ENCODE measurements at regions not wholly inside any gene's neighbourhood (a gene's known extent, or its start where the extent isn't known, plus 50 kb on each side); places are given as distances from the start of the nearest gene placed in this dataset.

DNA sequence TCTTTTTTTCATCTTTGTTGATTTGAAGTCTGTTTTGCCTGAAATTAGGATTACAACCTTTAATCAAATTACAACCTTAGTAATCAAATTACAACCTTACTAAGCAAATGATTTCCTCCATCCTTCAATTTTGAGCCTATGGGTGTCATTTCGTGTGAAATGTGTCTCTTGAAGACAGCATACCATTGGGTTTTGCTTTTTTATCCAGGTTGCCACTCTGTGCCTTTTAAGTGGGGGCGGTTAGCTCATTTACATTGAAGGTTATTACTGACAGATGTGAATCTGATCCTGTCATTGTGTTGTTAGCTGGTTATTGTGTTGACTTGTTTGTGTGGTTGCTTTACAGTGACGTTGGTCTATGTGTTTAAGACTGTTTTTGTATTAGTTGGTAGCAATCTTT lies 74.8 kb upstream of the BCL9 start:
- no peak overlapping the region for H3K4me3 ChIP-seq (ENCODE audit: low read depth, low read length)
- TF ChIP-seq, protein P1, sequence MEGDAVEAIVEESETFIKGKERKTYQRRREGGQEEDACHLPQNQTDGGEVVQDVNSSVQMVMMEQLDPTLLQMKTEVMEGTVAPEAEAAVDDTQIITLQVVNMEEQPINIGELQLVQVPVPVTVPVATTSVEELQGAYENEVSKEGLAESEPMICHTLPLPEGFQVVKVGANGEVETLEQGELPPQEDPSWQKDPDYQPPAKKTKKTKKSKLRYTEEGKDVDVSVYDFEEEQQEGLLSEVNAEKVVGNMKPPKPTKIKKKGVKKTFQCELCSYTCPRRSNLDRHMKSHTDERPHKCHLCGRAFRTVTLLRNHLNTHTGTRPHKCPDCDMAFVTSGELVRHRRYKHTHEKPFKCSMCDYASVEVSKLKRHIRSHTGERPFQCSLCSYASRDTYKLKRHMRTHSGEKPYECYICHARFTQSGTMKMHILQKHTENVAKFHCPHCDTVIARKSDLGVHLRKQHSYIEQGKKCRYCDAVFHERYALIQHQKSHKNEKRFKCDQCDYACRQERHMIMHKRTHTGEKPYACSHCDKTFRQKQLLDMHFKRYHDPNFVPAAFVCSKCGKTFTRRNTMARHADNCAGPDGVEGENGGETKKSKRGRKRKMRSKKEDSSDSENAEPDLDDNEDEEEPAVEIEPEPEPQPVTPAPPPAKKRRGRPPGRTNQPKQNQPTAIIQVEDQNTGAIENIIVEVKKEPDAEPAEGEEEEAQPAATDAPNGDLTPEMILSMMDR (IDR thresholded peaks at IDR 0.05; ENCODE audit: borderline replicate concordance, insufficient read depth, low read depth, low read length) = no peak

DNA sequence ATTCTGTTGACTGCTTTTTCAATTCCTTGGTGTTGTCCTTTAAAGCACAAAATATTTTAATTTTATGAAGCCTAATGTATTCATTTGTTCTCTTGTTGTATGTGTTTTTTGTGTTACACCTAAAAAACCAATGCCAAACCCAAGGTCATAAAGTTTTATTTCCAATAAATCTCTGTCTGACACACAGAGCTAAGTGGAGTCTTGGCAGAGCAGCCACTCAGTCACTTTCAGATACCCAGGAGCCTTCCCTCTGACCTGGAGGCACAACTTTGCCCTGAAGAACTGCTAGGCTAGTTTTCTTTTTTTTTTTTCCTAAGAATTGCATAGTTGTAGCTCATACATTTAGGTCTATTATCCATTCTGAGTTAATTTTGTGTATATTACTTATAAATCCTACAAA lies 71.2 kb upstream of the BCL9 start:
- TF ChIP-seq, protein P1 (IDR thresholded peaks at IDR 0.05; ENCODE audit: borderline replicate concordance, insufficient read depth, low read depth, low read length) = no peak
- H3K4me3 ChIP-seq (ENCODE audit: low read depth, low read length) = no peak overlapping the region

DNA sequence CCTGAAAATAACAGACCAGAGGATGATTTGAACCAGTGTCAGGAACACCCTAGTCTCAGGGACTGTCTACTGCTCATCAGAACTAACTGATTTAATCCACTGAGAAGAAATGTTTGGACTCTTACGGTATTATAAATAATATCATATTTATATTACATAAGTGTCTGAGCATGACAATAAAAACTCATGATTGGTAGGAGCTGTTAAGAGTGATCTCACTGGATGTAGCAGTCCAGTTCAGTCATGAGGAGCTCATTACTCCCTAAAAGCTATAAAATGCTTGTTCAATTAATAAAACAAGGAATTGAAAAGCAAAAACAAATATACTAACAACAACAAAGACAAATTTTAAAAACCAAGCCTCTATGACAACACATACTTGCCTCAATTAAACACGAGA lies 68.8 kb upstream of the BCL9 start:
- H3K4me3 ChIP-seq (ENCODE audit: low read depth, low read length) = no peak overlapping the region
- TF ChIP-seq, protein P1 (IDR thresholded peaks at IDR 0.05; ENCODE audit: borderline replicate concordance, insufficient read depth, low read depth, low read length) = no peak

DNA sequence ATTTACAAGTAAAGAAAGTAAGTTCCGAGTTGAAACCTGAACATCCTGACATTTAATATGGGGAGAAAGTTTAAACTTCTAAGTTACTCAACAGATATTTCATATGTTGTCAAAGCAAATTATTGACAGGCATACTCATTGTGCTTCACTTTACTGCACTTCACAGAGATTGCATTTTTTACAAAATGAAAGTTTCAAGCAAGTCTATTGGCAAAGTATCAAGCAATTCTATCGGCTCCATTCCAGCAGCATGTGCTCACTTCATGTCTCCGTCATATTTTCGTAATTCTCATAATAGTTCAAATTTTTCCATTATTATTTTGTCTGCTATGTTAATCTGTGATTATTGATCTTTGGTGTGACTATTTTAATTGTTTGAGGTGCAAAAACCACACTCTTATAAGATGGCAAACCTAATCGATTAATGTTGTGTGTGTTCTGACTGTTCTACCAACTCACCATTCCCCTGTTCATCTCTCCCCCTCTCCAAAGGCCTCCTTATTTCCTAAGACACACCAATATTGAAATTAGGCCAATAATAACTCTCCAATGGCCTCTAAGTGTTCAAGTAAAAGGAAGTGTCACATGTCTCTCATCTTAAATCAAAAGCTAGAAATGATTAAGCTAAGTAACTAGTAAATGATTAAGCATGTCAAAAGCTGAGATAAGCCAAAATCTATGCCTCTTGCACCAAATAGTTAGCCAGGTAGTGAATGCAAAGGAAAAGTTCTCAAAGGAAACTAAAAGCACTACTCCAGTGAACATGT lies 68.2 kb upstream of the BCL9 start:
- H3K4me3 ChIP-seq (ENCODE audit: low read depth, low read length) = no peak overlapping the region
- TF ChIP-seq, protein P1 (IDR thresholded peaks at IDR 0.05; ENCODE audit: borderline replicate concordance, insufficient read depth, low read depth, low read length) = no peak

DNA sequence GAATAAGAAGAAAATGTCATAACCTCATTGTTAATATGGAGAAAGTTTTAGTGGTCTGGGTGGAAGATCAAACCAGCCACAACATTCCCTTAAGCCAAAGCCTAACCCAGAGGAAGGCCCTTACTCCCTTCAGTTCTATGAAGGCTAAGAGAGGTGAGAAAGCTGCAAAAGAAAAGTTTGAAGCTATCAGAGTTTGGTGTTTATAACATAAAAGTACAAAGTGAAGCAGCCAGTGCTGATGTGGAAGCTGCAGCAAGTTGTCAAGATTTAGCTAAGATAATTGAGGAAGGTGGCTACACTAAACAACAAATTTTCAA lies 67.6 kb upstream of the BCL9 start:
- H3K4me3 ChIP-seq (ENCODE audit: low read depth, low read length) = no peak overlapping the region

DNA sequence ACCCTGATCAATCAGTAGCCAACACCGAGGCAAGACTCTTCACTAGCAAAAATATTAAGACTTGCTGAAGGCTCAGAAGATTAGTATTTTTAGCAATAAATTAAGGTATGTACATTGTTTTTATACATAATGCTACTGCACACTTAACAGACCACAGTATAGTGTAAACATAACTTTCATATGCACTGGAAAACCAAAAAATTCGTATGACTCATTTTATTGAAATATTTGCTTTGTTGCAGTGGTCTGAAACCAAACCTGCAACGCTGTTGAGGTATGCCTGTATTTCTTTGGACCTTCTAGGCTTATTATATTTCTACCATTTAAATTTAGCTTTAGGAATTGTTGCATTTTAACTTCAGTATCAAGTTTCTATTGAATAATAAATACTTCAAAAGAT lies 65.8 kb upstream of the BCL9 start:
- TF ChIP-seq, protein P1 (IDR thresholded peaks at IDR 0.05; ENCODE audit: borderline replicate concordance, insufficient read depth, low read depth, low read length) = no peak
- no peak overlapping the region for H3K4me3 ChIP-seq (ENCODE audit: low read depth, low read length)

More for the DNA sequence above, 67.6 kb upstream of the BCL9 start:
- TF ChIP-seq, protein P1 (IDR thresholded peaks at IDR 0.05; ENCODE audit: borderline replicate concordance, insufficient read depth, low read depth, low read length) = no peak

DNA sequence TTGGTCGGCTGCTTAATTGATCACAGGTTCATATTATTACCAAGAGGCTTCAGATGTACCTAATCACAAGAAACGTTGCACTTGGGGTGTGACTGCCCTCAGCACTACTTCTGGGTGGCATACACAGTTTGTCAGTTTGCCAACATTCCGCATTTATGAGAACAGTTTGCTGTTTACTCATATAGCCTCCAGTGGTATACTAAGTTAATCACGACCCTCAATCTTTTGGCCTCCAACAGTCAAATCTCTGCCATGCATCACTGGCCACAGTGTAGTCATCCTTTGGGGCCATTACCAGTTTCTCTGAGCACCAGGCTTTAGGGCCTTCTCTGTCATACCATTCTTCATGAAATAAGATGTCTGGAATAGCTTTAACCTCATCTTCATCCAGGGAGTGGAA lies 62.8 kb upstream of the BCL9 start:
- TF ChIP-seq, protein P1 (IDR thresholded peaks at IDR 0.05; ENCODE audit: borderline replicate concordance, insufficient read depth, low read depth, low read length) = no peak
- no peak overlapping the region for H3K4me3 ChIP-seq (ENCODE audit: low read depth, low read length)
